Breast epithelium (tissue), 3 donors: ENCODE measurements at regions not wholly inside any gene's neighbourhood (a gene's known extent, or its start where the extent isn't known, plus 50 kb on each side); places are given as distances from the start of the nearest gene placed in this dataset.

Experiments used
- CTCF ChIP-seq, 3 donors: fragments of 450-650 bp; IDR thresholded peaks; one replicate each; pipeline ENCODE4 v1.5.1; 2016 to 2017; ENCODE audit warnings: antibody characterized with exemption in 3 of 3, mild to moderate bottlenecking in 3 of 3, moderate library complexity in 3 of 3
- POLR2A ChIP-seq: fragments of 450-650 bp; IDR thresholded peaks from one replicate; pipeline ENCODE4 v1.6.1; 2016; ENCODE audit warnings: antibody characterized with exemption, mild to moderate bottlenecking, moderate library complexity
- POLR2AphosphoS5 ChIP-seq, 3 donors: sonication (generic); formaldehyde crosslinking; IDR thresholded peaks; one replicate each; pipeline ENCODE4 v1.6.1; 2017; ENCODE audit warnings: antibody characterized with exemption in 3 of 3

GRCh38 chr14:101227611-101228594, 324.4 kb upstream of the RTL1 start:
- TF ChIP-seq CTCF (IDR thresholded peaks at IDR 0.05) (no peak), POLR2A (no peak), POLR2AphosphoS5 (IDR thresholded peaks at IDR 0.05) (no peak)
